ENCODE measurements at regions not wholly inside any gene's neighbourhood (a gene's known extent, or its start where the extent isn't known, plus 50 kb on each side); places are given as distances from the start of the nearest gene placed in this dataset.
"Not testable (repeated sequence)": the region's sequence is repeated elsewhere in the genome, so short reads cannot be mapped to it uniquely, and the experiment has no call there.

- no peak for DNase-seq
Observed at GRCh38 chr1:58836408-58836807, 52.6 kb upstream of the JUN start.

GRCh38 chr1:58837886-58838285, 54.0 kb upstream of the JUN start:
- DNase-seq = no peak

- DNase-seq = no peak
Observed at GRCh38 chr1:58839147-58839795, 55.4 kb upstream of the JUN start.

GRCh38 chr1:58839846-58840835, 56.3 kb upstream of the JUN start:
- no peak for DNase-seq

- DNase-seq = no peak
Observed at GRCh38 chr1:58841455-58841854, 57.6 kb upstream of the JUN start.

GRCh38 chr1:58842941-58843340, 59.1 kb upstream of the JUN start:
- DNase-seq = no peak

GRCh38 chr1:58844176-58844575, 60.3 kb upstream of the JUN start:
- DNase-seq = no peak

GRCh38 chr1:58845942-58846341, 62.1 kb upstream of the JUN start:
- DNase-seq = no peak

- no peak for DNase-seq
Observed at GRCh38 chr1:58848818-58849411, 65.1 kb upstream of the JUN start.

- no peak for DNase-seq
Observed at GRCh38 chr1:58849551-58849950, 65.7 kb upstream of the JUN start.

GRCh38 chr1:58850636-58851035, 66.8 kb upstream of the JUN start:
- DNase-seq = no peak

GRCh38 chr1:58852731-58853485, 69.1 kb upstream of the JUN start:
- no peak for DNase-seq

- no peak for DNase-seq
Observed at GRCh38 chr1:58854576-58854975, 70.7 kb upstream of the JUN start.

GRCh38 chr1:58855274-58856165, 71.7 kb upstream of the JUN start:
- DNase-seq = no peak

GRCh38 chr1:58856281-58856680, 72.4 kb upstream of the JUN start:
- not testable (repeated sequence) for DNase-seq

GRCh38 chr1:58857680-58858673, 74.1 kb upstream of the JUN start:
- peak; percentile 12 for DNase-seq

- DNase-seq = no peak
Observed at GRCh38 chr1:58859769-58860485, 76.1 kb upstream of the JUN start.

GRCh38 chr1:58861076-58861475, 77.2 kb upstream of the JUN start:
- no peak for DNase-seq

GRCh38 chr1:58861506-58861905, 77.7 kb upstream of the JUN start:
- DNase-seq = no peak

All from activated naive CD4-positive, alpha-beta T cell treated with anti-CD3 and anti-CD28 coated beads, Interleukin-2, amount 50 U/mL, for 16 hours (primary cell).